ENCODE measurements at regions not wholly inside any gene's neighbourhood (a gene's known extent, or its start where the extent isn't known, plus 50 kb on each side); places are given as distances from the start of the nearest gene placed in this dataset.

GRCh38 chr14:85234156-85235025, 295.6 kb upstream of the FLRT2 start:
- no peak for DNase-seq

- DNase-seq: no peak
Measured at GRCh38 chr14:85235868-85236267, 294.1 kb upstream of the FLRT2 start.

- no peak for DNase-seq
Measured at GRCh38 chr14:85236296-85236695, 293.6 kb upstream of the FLRT2 start.

GRCh38 chr14:85239791-85240190, 290.2 kb upstream of the FLRT2 start:
- no peak for DNase-seq

GRCh38 chr14:85241022-85241855, 288.7 kb upstream of the FLRT2 start:
- no peak for DNase-seq

- no peak for DNase-seq
Measured at GRCh38 chr14:85242666-85243065, 287.3 kb upstream of the FLRT2 start.

GRCh38 chr14:85243321-85243720, 286.6 kb upstream of the FLRT2 start:
- DNase-seq: no peak

- no peak for DNase-seq
Measured at GRCh38 chr14:85247071-85247470, 282.9 kb upstream of the FLRT2 start.

- DNase-seq: no peak
Measured at GRCh38 chr14:85248881-85249635, 280.9 kb upstream of the FLRT2 start.

- peak; percentile 86 for DNase-seq
Measured at GRCh38 chr14:85250414-85251189, 279.3 kb upstream of the FLRT2 start.

GRCh38 chr14:85252011-85252410, 277.9 kb upstream of the FLRT2 start:
- DNase-seq: no peak

GRCh38 chr14:85254711-85255110, 275.2 kb upstream of the FLRT2 start:
- DNase-seq: no peak

GRCh38 chr14:85257287-85257686, 272.7 kb upstream of the FLRT2 start:
- DNase-seq: no peak

GRCh38 chr14:85263916-85264675, 265.8 kb upstream of the FLRT2 start:
- DNase-seq: no peak

GRCh38 chr14:85273099-85273677, 256.8 kb upstream of the FLRT2 start:
- no peak for DNase-seq

GRCh38 chr14:85273952-85274351, 256.0 kb upstream of the FLRT2 start:
- DNase-seq: no peak

GRCh38 chr14:85276161-85276978, 253.6 kb upstream of the FLRT2 start:
- no peak for DNase-seq

GRCh38 chr14:85276979-85277228, 253.0 kb upstream of the FLRT2 start:
- no peak for DNase-seq

- no peak for DNase-seq
Measured at GRCh38 chr14:85279407-85279806, 250.5 kb upstream of the FLRT2 start.

GRCh38 chr14:85280074-85280473, 249.9 kb upstream of the FLRT2 start:
- no peak for DNase-seq

- DNase-seq: no peak
Measured at GRCh38 chr14:85281921-85282320, 248.0 kb upstream of the FLRT2 start.
